Stimulated activated CD8-positive, alpha-beta memory T cell treated with anti-CD3 and anti-CD28 coated beads, Interleukin-15, amount 100 ng/mL, for 4 hours (primary cell): ENCODE measurements at regions not wholly inside any gene's neighbourhood (a gene's known extent, or its start where the extent isn't known, plus 50 kb on each side); places are given as distances from the start of the nearest gene placed in this dataset.

Source experiments
- DNase-seq, 2 donors: peaks; one replicate each; pipeline ENCODE4 v3.0.0-alpha.2; 2020; ENCODE audit warnings: low read depth in 2 of 2

- DNase-seq: no peak
These were observed 115.0 kb upstream of the KIF5B start for GRCh38 chr10:32171204-32171603.

- no peak for DNase-seq
These were observed 113.3 kb upstream of the KIF5B start for GRCh38 chr10:32169556-32169955.

GRCh38 chr10:32167450-32167849, 111.2 kb upstream of the KIF5B start:
- no peak for DNase-seq

GRCh38 chr10:32166365-32166764, 110.1 kb upstream of the KIF5B start:
- no peak for DNase-seq

GRCh38 chr10:32163762-32164148, 107.5 kb upstream of the KIF5B start:
- no peak for DNase-seq

GRCh38 chr10:32163071-32163761, 107.0 kb upstream of the KIF5B start:
- no peak for DNase-seq

GRCh38 chr10:32161586-32161985, 105.4 kb upstream of the KIF5B start:
- DNase-seq: no peak

- DNase-seq: no peak
These were observed 104.6 kb upstream of the KIF5B start for GRCh38 chr10:32160864-32161263.

- no peak for DNase-seq
These were observed 103.0 kb upstream of the KIF5B start for GRCh38 chr10:32159264-32159663.

- no peak for DNase-seq
These were observed 99.8 kb upstream of the KIF5B start for GRCh38 chr10:32156031-32156495.

- no peak for DNase-seq
These were observed 98.9 kb upstream of the KIF5B start for GRCh38 chr10:32155075-32155516.

- DNase-seq: no peak
These were observed 97.7 kb upstream of the KIF5B start for GRCh38 chr10:32153931-32154330.

GRCh38 chr10:32153252-32153651, 97.0 kb upstream of the KIF5B start:
- no peak for DNase-seq

GRCh38 chr10:32151871-32152270, 95.6 kb upstream of the KIF5B start:
- no peak for DNase-seq

- DNase-seq: no peak
These were observed 94.4 kb upstream of the KIF5B start for GRCh38 chr10:32150532-32151101.

- DNase-seq: no peak
These were observed 93.2 kb upstream of the KIF5B start for GRCh38 chr10:32149252-32149955.

- no peak for DNase-seq
These were observed 92.6 kb upstream of the KIF5B start for GRCh38 chr10:32148864-32149251.

GRCh38 chr10:32147730-32148129, 91.5 kb upstream of the KIF5B start:
- DNase-seq: no peak

GRCh38 chr10:32146166-32146565, 89.9 kb upstream of the KIF5B start:
- no peak for DNase-seq

GRCh38 chr10:32144817-32145688, 88.8 kb upstream of the KIF5B start:
- DNase-seq: no peak

- no peak for DNase-seq
These were observed 87.2 kb upstream of the KIF5B start for GRCh38 chr10:32143302-32143847.

GRCh38 chr10:32142646-32143045, 86.4 kb upstream of the KIF5B start:
- DNase-seq: no peak
